ENCODE measurements at regions not wholly inside any gene's neighbourhood (a gene's known extent, or its start where the extent isn't known, plus 50 kb on each side); places are given as distances from the start of the nearest gene placed in this dataset.
A peak's percentile ranks its signal among the peaks of the same experiment; 100 is the strongest.

DNA sequence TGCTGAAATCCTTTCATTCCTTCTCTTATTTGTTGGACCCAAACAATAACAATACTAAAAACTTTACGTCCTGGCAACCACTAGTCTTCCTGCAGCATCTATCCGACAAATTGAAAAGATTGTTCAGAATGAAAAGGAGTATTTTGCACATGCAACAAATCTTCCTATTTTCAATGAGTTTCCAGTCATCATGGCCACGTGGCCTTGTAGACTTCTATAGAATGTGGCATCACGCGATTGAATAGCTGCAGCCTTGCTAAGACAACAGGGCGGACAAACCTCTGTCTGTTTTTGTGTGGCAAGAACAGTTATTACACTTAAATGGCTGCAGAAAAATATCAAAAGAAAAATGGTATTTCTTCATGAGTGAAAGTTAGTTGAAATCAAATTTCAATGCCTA, 297.9 kb upstream of the LCORL start:
- no peak for DNase-seq

DNA sequence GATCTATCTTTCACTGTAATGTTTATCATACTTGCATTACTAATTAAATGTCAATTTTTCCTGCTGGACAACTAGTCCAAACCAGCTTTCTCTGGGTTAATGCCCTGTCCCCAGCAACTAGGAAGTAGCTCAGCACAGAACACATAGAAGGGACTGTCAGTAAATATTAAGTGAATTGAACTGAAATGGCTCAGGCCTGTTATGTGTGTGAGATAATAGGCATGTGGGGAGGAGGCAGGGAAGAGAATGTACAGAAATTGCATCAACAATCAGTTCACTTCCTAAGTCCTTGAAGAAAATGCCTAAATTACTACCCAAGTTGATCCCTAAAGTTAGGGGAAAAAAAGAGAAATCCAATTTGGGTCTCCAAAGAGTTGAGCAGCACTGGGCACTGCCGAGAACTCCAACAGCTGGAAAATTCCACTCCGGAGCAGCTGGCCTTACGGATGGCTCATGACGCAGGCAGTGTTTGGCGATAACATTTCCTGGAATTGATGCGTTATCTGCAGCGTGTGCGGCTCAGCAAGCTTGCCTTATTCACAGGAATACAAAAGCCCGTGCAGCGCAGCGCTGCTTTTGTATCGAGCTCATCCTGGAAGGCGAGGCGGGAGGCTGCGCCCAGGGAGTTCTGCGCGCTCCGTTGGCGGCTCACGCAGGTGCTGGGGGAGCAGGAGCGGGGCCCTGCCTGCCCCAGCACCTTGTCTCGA, 297.3 kb upstream of the LCORL start:
- peak in 1 of 14 donors; percentile 0 for DNase-seq

DNA sequence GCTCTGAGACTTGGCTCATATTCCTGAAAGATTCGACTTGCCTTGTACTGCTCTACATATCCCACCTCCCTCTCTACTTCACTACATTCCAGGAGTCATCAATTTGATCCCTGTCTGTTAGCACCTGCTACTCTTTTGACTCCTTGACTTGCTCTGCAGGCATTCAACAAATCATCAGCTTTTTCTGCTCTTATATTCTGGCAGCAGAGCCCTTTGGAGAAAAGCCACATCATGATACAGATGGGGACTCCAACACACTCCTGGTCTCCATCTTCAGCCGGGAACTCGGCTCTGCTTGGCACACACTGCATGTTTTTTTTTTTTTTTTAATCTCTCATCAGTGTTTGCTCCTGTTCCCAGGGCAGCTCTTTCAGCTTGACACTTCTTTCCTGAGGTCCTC, 293.2 kb upstream of the LCORL start:
- no peak for DNase-seq

DNA sequence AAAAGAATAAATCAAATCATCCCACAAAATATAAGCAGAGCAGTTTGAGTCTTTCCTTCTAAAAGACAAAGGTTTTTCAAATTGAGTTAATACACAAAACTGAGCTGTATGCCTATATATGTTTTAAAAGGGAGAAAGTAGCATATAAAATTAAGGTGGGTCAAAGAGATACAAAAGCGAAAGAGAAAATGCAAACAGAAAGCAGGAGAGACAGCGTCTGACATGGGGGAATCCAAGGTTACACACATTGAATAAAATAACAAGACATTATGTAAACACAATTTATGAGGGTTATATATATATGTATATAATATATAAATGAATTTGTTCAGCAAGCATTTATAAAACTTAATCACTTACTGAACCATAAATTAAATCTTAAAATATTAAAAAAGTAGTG, 276.1 kb upstream of the LCORL start:
- no peak for DNase-seq

DNA sequence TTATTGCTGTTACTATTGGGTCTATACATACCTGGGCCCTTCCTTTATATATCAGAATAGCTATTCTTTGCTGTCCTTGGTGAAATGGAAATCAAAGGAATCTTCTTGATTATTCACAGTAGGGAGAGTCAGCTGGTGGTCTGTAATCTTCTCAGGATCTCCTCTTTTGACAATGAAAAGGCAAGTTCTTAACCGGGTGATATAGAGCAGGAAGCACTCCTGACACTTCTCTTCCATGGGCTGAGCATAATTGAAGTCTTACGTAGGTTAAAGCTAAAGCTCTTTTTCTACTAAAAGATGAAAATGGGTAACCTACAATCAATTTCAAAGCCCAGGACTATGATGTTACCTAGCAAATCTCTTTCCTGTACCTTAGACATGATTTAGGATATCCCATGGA, 274.9 kb upstream of the LCORL start:
- no peak for DNase-seq

DNA sequence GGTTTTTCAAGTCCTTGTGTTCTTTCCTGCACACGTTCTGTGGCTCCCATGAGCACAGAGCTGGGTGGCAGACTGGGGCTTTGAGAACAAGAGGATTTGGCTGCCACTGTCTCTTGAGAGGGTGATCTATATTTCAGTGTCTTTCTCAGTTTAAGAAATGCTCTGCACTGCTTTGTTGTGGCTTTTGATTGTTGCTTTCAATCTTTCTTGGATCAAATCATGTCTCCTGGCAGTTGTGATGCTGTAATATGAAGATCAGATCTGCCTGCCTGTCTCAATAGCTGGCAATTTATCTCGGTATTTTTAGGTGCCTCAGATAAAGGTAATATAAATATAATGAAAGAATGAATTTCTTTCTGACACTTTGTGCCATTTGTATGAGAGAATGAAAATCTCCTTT, 273.3 kb upstream of the LCORL start:
- no peak for DNase-seq

DNA sequence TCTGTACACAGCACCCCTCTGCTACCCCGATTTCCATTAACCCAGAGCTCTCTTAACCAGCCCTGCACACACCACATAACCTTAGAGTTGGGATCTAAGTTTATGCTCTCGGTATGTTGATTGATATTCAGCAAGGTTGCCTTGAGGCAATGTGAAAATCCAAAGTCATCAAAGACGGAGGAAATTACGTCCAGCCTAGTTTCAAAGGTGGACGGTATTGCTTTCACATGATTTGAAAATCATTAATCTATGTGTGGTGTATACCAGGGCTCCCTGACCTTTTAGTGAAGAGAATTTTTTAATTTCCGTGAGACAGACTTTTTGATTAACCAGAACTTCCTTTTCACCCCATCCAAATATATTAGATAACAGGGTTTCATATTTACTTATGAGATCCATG, 272.5 kb upstream of the LCORL start:
- DNase-seq: no peak

DNA sequence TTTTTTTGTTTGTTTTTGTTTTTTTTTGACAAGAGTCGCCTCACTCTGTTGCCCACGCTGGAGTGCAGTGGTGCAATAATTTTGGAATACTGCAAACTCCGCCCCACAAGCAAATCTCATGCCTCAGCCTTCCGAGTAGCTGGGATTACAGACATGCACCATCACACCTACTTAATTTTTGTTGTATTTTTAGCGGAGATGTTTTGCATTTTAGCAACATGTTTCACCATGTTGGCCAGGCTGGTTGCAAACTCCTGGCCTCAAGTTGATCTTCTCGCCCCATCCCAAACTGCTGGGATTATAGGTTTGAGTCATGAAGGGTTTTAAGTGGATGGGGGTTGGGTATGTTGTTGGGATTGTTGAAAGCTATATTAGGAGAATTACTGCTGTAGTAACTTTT, 270.9 kb upstream of the LCORL start:
- DNase-seq: no peak

DNA sequence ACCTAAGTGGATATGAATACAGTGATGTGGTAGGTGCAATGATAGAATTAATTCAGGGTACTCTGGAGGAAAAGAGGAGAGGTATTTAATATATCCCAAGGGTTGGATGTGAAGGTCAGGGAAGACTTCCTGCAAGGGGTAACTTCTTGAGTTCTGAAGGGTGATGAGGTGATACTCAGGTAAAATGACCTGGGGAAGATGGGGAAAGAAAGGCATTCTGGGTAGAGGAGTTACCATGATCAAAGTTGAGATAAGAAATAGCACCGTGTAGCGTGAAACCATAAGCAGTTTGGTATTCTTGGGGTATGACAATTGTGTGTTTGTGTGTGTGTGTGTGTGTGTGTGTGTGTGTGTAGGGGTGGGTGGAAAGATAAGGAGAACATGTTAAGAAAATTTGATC, 270.4 kb upstream of the LCORL start:
- DNase-seq: no peak

DNA sequence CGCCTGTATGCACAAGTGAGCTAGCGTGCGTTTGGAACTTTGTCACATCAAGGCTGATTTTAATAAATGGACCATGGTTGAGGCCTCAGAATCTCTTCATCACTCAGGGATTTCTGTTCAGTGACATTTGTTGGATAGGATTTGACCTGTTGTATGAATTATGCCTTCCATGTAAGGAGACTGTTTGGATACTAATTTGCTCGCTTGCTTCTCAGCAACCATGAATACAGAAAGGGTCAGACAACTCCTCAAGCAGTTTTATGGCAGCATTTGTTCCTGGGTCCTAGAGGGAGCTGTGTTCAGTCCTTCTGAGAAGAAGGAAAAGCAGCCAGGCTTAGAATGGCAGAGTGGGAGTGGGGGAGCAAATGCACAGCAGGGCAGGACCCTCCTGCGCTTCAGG, 269.7 kb upstream of the LCORL start:
- DNase-seq: no peak

DNA sequence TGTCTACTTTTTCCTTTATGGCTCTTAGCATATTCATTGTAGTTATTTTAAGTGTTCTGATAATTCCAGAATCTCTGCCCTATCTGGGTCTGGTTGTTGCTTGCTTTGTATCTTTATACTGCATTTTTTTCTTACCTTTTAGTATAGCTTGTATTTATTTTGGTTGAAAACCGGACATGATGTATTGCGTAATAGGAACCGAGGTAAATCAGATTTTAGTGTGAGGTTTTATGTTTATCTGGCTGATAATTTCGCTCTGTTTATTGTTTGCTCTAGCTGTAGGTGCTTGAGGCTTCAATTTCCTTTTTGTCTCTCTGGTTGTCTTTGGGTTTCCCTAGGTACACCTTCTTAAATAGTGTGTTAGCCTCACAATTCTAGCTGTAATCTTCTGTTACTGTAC, 263.8 kb upstream of the LCORL start:
- no peak for DNase-seq

DNA sequence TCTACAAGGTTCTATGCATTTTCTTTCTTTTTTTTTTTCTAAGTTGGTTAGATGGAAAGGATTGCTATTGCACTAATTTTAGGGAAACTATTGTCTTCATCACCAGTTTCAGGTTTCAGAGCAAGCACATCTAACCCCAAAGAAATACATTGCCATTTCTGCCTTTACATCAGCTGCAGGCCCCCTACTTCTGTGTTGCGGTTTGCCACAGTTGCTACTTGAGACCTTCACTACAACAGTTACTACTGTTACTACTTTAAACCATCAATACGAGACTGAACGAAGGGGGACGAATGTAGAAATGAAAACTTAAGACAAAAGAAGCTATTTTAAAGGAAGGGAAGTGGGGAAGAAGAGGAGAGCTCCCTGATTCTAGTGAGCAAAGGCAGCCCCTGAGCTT, 256.7 kb upstream of the LCORL start:
- DNase-seq: no peak

DNA sequence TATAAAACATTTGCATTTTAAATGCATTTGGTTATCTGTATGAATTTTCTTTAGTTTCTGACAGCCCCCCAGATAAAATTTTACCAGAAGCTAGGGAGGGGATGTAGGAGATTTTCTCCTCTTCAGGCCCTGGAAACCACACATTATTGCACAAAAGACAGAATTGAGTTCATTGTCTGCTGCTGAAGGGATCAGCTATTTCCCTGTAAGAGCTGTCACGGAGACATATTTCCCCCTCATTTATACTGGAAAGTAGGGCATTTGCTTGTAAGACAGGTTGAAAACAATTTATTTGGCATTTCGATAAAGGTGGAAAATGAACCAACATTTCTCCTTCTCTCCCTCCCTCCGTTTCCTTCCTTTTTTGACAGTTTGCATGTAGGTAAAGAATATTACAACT, 241.3 kb upstream of the LCORL start:
- no peak for DNase-seq

DNA sequence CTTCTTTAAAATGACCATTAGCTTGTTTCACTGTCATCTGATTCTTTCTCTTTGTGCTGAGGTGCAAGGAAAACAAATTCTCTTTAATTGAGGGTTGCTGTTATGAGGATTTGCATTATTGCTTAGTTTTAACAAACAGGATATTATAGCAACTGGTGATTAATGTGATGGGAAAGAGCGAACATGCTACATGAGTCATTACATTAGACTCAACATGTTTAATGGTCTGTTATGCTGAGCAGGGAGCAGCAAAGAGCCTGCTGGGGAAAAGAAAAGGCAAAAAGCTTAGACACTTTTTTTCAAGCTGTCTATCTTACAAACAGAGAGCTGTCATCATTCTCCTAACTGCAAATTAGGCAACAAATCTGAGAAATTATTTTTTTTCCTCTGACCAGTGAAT, 230.5 kb upstream of the LCORL start:
- no peak for DNase-seq

DNA sequence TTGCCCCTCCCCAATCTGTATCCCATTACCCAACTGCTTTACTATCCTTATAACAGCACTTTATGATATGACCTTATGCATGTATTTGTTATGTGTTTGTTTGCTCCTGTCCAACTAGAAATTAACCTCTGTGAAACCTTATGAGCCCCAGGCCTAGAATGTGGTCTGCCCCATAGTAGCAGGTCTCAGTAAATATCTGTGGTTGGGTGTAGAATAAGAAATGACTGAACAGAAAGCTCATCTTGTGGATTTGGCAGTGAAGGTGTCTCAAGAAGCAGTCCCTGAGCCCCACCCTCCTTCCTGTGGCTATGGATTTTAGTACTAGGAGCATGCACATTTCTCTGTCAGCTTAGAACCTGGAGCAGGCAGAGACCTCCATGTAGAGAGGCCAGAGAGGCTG, 229.0 kb upstream of the LCORL start:
- DNase-seq: no peak

DNA sequence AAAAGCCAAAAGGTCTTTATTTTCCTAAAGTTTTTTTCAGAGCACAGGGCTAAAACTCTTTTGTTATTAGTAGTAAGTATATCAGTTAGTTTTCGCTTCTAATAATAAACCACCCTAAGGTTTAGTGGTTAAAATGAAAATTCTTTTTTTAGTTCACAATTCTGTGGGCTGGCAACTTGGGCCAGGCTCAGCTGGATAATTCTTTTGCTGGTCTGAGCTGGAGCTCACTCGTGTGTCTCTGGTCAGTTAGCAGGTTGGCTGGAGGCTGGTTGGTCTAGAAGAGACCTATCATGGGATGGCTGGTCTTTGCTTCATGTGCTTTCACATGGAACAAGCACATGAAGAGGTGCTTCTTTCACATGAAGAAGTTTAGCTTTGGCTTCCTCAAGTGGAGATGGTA, 227.1 kb upstream of the LCORL start:
- no peak for DNase-seq

DNA sequence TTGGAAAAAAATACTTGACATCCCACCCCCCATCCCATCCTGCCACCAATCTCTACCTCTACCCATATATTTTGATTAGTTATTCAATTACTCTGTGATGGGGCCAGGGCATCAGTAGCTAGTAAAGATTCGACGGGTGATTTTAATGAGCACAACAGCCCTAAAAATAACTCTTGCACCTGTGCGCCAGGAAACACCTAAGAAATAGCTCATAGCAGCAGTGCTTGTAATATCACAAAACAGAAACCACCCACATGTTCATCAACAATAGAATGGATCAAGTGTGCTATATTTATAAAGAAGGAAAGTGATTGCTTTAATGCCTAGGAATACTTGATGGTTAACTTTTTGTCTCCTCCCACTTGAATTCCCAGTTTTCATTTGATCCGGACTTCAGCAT, 225.6 kb upstream of the LCORL start:
- no peak for DNase-seq

DNA sequence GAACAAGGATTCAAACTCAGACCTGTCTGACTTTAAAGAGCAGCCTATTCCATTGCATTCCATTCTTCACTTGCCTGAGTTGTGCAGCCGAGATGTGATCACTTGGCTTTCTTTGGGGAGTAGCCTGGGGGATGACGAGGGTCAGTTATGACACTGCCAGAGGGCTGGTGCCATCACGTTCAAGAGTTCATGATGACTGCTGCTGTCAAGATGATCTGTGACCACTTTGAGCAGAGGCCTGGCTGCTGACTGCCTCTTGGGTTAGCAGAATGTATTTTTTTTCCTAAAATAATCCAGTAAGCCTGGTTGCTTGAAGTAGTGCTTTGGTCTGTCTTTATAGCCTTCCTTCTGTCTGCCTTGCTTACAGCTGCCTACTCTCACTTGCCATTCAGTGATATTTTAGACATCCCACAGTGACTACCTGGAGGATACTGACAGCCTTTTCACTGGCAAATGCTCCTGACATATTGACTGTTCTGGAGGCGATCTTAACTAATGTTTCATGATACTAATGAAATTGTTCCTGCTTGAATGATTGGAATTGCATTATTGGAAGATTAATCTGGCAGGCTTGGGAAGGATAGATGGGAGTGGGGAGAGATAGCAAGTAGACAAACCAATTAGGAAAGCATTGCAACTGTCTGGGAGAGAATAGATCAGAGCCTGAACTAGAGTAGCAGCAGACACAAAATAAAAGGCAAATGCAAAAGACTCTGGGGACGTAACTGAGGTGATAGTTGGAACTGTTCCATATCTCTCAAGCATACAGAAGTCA, 221.6 kb upstream of the LCORL start:
- DNase-seq: no peak

DNA sequence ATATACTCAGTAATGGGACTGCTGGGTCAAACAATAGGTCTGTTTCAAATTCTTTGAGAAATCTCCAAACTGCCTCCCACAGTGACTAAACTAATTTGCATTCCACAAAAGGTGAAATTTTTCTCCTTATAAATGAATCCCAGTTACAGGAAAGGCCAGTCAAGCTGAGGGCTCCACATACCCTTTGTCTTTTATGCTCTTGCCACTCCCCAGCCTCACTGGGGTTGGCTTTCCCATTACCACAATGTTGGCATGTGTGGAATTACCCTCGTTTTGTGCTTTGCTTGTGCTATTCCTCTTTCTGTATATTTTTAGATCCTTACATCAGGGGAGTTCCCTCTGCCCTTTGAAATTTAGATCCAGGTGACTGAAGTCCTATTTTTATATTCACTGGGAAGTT, 220.2 kb upstream of the LCORL start:
- no peak for DNase-seq

DNA sequence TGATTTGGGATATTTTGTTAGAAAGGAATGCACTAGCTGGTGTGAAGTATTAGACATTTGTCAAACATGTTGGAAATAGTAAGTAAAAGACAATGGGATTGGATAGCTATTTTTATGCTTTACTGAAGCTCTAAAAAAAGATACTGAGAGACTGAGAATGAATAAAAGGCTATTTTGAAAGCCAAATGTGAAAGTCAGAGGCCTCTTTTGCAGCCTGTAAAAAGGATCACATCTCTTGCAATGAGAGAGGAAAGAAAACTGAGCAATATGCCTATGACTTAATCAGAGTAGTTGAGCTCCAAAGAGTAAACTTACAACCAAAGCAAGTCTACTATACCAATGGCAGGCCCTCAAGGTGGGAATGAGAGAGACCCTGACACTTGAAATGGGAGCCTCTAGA, 212.6 kb upstream of the LCORL start:
- DNase-seq: no peak

DNA sequence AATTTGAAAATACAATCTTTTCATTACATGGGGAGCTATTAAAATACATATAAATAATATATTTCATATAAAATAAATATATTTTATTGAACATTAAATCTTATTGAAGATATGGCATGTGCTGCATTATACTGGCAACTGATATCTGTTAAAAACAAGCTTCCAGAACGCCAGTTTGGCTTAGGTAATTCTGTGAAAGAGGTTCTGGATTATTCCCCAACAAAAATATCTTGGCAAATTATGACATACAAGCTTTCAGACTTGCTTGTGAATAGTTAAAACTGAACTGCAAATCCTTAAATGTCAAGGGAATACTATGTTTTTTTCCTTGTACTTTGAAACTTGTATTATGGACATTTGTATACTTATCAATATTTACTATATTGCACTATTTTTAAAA, 210.2 kb upstream of the LCORL start:
- no peak for DNase-seq

DNA sequence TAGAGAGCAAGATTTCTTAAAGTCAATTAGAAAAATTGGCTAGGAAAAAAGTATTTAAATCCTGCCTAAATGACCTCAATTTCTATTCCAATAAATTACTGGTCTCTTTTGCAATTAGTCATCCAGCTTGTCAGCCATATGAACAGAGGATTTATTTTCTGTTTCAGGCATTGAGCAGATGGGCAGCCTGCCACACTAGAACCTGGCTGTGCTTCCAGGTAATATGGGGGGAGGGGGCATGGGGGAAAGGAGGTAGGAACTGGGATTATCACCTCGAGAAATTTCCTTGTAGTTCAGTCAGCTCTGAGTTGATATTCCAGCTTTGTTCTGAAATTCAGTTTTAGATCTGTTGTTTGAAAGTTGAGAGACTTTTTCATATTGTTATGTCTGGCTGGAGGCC, 206.3 kb upstream of the LCORL start:
- DNase-seq: peak in 1 of 14 donors; percentile 4

DNA sequence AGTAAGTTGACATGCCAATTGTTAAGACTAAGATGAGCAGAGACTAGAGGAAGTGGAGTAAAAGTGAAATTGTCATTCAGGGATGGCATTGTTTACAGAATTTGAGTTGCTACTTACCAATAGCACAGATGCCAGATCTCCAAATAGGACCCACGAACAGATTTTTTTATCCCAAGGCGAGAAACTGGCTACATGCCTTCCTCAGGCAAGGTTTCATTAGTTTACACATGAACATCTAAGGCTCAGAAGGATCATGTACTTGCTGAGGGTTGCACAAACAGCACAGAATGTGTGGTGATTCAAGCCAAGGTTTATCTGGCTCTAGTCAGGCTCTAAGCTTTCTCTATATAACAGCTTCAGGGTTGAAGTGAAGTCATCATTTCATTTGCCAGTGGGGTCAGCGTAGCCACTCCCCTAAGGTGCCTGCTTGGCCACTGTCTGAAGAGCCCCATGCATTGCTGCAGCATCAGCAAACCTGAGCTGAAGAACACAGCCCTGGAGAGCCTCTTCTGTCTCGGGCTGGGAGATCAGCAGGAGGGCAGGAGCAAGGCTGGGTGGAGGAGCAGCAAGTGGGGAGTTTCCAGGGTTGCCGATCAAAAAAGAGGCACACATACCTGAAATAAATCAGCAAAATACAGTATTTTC, 193.0 kb upstream of the LCORL start:
- DNase-seq: no peak

DNA sequence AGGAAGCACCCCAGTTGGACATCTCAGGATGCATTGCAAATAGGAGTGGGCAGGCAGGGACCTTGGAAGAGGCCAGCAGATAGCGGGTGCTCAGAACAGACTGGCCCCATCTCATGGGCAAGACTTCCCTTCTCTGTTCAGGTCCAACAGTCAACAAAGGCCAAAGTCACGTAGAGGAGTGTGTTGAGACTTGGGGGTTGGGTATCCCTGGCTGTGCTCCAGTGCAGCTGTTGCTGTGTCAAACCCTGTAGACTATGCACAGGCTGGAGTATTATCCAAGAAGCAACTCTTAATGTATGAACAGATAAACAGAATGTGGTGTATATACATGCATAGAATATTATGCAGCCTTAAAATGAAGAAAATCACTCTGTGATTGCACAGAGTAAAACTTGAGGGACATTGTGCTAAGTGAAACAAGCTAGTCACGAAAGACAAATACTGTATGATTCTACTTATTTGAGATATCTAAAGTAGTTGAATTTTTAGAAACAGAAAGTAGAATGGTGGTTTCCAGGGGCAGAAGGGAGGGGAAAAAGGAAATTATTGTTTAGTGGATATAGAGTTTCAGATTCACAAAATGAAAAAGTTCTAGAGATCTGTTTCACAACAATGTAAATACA, 192.1 kb upstream of the LCORL start:
- no peak for DNase-seq

All from C1 segment of cervical spinal cord (tissue), 14 donors.